Testis (tissue), 2 donors: ENCODE measurements at regions not wholly inside any gene's neighbourhood (a gene's known extent, or its start where the extent isn't known, plus 50 kb on each side); places are given as distances from the start of the nearest gene placed in this dataset.

Experiments
- POLR2A ChIP-seq: fragments of 450-650 bp; IDR thresholded peaks from one replicate; pipeline ENCODE4 v1.6.1; 2017; ENCODE audit warnings: antibody characterized with exemption, mild to moderate bottlenecking, moderate library complexity
- TF ChIP-seq, protein P1 (sequence below), 3 experiments: fragments of 450-650 bp in 2 of 3; fragments of 200-600 bp in 1 of 3; sonication (generic) in 1 of 3; IDR thresholded peaks; one replicate each; pipeline ENCODE4 v1.5.1; 2016 to 2019; ENCODE audit warnings: antibody characterized with exemption in 3 of 3, mild to moderate bottlenecking in 2 of 3, moderate library complexity in 1 of 3

- TF ChIP-seq, protein P1, sequence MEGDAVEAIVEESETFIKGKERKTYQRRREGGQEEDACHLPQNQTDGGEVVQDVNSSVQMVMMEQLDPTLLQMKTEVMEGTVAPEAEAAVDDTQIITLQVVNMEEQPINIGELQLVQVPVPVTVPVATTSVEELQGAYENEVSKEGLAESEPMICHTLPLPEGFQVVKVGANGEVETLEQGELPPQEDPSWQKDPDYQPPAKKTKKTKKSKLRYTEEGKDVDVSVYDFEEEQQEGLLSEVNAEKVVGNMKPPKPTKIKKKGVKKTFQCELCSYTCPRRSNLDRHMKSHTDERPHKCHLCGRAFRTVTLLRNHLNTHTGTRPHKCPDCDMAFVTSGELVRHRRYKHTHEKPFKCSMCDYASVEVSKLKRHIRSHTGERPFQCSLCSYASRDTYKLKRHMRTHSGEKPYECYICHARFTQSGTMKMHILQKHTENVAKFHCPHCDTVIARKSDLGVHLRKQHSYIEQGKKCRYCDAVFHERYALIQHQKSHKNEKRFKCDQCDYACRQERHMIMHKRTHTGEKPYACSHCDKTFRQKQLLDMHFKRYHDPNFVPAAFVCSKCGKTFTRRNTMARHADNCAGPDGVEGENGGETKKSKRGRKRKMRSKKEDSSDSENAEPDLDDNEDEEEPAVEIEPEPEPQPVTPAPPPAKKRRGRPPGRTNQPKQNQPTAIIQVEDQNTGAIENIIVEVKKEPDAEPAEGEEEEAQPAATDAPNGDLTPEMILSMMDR (IDR thresholded peaks at IDR 0.05), result no peak
- no peak for TF ChIP-seq POLR2A
These were observed 86.6 kb upstream of the DKK2 start for GRCh38 chr4:107122736-107123135.
